A673 (cell line): ENCODE measurements at regions not wholly inside any gene's neighbourhood (a gene's known extent, or its start where the extent isn't known, plus 50 kb on each side); places are given as distances from the start of the nearest gene placed in this dataset.

Experiments
- BruUV-seq: library from RNA; stranded (reverse); fragments of 400-500 nt; replicated peaks from 2 replicates; lab custom pipeline; 2021; lab: Mats Ljungman, UMichigan
- CTCF ChIA-PET: fragments of 300-600 bp; sonication (Branson Sonifier 250); formaldehyde crosslinking; loops from one replicate; lab custom pipeline; 2022; ENCODE audit warnings: antibody characterized with exemption; lab: Charles Lee
- POLR2A ChIA-PET: fragments of 300-600 bp; sonication (Branson Sonifier 250); formaldehyde crosslinking; loops from one replicate; lab custom pipeline; 2022; ENCODE audit warnings: antibody characterized with exemption; ENCODE audit not compliant: low non-redundant PET; lab: Charles Lee
- DNase-seq: peaks from one replicate; pipeline ENCODE4 v3.0.0-alpha.2; 2015; ENCODE audit warnings: low spot score
- H3K27ac ChIP-seq: fragments of 200-600 bp; sonication (generic); 2 replicates; pipeline ENCODE4 v1.5.1; 2016; ENCODE audit warnings: mixed run types, low read depth, mild to moderate bottlenecking, mixed read lengths, antibody characterized with exemption, low read length; ENCODE audit not compliant: poor library complexity, severe bottlenecking
- H3K27me3 ChIP-seq: fragments of 200-600 bp; sonication (generic); replicated peaks from 2 replicates; pipeline ENCODE4 v1.6.1; 2017; ENCODE audit warnings: mixed run types, low read depth, mild to moderate bottlenecking, mixed read lengths, antibody characterized with exemption, low read length; ENCODE audit not compliant: insufficient read depth, poor library complexity
- H3K36me3 ChIP-seq: fragments of 200-600 bp; sonication (generic); 2 replicates; pipeline ENCODE4 v1.6.1; 2016; ENCODE audit warnings: mixed run types, mild to moderate bottlenecking, mixed read lengths, antibody characterized with exemption, low read length; ENCODE audit not compliant: insufficient read depth, poor library complexity, severe bottlenecking
- H3K4me1 ChIP-seq: fragments of 200-600 bp; sonication (generic); 2 replicates; pipeline ENCODE4 v1.6.1; 2017; ENCODE audit warnings: mixed run types, mild to moderate bottlenecking, mixed read lengths, antibody characterized with exemption, low read length; ENCODE audit not compliant: insufficient read depth, poor library complexity, severe bottlenecking
- H3K4me3 ChIP-seq: fragments of 200-600 bp; sonication (generic); 2 replicates; pipeline ENCODE4 v1.5.1; 2016; ENCODE audit warnings: low read depth, mixed run types, mild to moderate bottlenecking, mixed read lengths, low read length; ENCODE audit not compliant: poor library complexity, severe bottlenecking
- H3K9me3 ChIP-seq: fragments of 200-600 bp; sonication (generic); 2 replicates; pipeline ENCODE4 v1.6.1; 2016; ENCODE audit warnings: mixed run types, low read depth, mild to moderate bottlenecking, mixed read lengths, antibody characterized with exemption, low read length; ENCODE audit not compliant: poor library complexity, severe bottlenecking
- EZH2 ChIP-seq: fragments of 200-600 bp; sonication (generic); IDR thresholded peaks from 2 replicates; pipeline ENCODE4 v1.6.1; 2017; ENCODE audit warnings: borderline replicate concordance, low read depth, mild to moderate bottlenecking, mixed read lengths, antibody characterized with exemption, low read length; ENCODE audit not compliant: poor library complexity, severe bottlenecking
- intact Hi-C: fragments of 100-400 bp; cut with micrococcal nuclease; formaldehyde crosslinking; loops from one replicate; pipeline ENCODE4 v1.10.0; 2022; ENCODE audit not compliant: unreplicated experiment
- TF ChIP-seq, protein P1 (sequence below): fragments of 300-800, 200-600 bp; sonication (generic); conservative IDR thresholded peaks from 2 replicates; pipeline ENCODE4 v1.5.1; 2017; ENCODE audit warnings: low read depth, mild to moderate bottlenecking, antibody characterized with exemption, low read length, moderate library complexity, mixed read lengths

DNA sequence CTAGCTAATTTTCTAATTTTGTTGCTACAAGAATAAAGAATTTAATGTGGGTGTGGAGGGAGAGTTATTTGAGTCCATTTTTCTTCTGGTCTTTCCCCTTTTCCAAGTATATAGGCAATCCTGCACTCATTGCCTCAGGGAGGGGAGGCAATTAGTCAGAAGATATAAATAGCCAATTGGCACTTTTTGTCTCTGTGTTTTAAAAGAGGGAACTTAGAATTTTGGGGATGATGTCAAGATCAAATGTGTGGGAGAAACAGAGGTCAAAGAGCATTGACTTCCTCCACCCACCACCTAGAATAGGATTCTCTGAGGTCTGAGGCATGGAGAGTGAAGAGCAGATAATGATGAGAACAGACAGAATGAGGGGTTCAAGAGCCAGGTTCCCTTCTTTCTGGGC is 120.3 kb upstream of the ZC3H12C start:
- H3K4me3 ChIP-seq: no peak overlapping the region
- H3K9me3 ChIP-seq: no peaks in the 10 kb centered on the region
- CTCF ChIA-PET: no interaction called here
- intact Hi-C loops: no loop called here
- no peak for DNase-seq
- H3K36me3 ChIP-seq: no peaks in the 10 kb centered on the region
- POLR2A ChIA-PET: no interaction called here
- BruUV-seq: no TSS peak
- TF ChIP-seq EZH2: no peak
- TF ChIP-seq, protein P1, sequence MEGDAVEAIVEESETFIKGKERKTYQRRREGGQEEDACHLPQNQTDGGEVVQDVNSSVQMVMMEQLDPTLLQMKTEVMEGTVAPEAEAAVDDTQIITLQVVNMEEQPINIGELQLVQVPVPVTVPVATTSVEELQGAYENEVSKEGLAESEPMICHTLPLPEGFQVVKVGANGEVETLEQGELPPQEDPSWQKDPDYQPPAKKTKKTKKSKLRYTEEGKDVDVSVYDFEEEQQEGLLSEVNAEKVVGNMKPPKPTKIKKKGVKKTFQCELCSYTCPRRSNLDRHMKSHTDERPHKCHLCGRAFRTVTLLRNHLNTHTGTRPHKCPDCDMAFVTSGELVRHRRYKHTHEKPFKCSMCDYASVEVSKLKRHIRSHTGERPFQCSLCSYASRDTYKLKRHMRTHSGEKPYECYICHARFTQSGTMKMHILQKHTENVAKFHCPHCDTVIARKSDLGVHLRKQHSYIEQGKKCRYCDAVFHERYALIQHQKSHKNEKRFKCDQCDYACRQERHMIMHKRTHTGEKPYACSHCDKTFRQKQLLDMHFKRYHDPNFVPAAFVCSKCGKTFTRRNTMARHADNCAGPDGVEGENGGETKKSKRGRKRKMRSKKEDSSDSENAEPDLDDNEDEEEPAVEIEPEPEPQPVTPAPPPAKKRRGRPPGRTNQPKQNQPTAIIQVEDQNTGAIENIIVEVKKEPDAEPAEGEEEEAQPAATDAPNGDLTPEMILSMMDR: no peak
- peaks cover 49% of the 10 kb centered on the region for H3K4me1 ChIP-seq
- H3K27ac ChIP-seq: no peak overlapping the region
- no peaks in the 10 kb centered on the region for H3K27me3 ChIP-seq

DNA sequence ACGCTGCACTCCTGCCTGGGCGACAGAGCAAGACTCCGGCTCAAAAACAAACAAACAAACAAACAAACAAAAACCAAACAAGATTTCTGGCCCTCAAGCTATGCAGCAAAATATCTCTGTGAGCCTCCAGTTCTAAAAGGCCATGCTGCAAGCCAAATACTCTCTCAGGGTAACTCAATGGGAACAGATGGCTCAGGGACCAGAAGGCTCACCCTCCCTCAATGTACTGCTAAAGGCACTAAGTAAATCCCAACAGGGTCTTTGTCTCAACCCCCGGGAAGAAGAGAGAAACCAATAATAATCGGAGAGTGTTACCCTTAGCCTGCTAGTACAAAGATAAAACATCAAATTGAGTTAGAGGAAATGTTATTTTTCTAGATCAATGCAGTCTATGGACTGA is 119.7 kb upstream of the ZC3H12C start:
- no peak for DNase-seq
- intact Hi-C loops: no loop called here
- no peaks in the 10 kb centered on the region for H3K9me3 ChIP-seq
- H3K36me3 ChIP-seq: no peaks in the 10 kb centered on the region
- TF ChIP-seq EZH2: no peak
- TF ChIP-seq, protein P1: no peak
- H3K4me1 ChIP-seq: peaks cover 49% of the 10 kb centered on the region
- CTCF ChIA-PET: no interaction called here
- POLR2A ChIA-PET: no interaction called here
- H3K27me3 ChIP-seq: no peaks in the 10 kb centered on the region
- BruUV-seq: no TSS peak
- no peak overlapping the region for H3K27ac ChIP-seq
- no peak overlapping the region for H3K4me3 ChIP-seq

DNA sequence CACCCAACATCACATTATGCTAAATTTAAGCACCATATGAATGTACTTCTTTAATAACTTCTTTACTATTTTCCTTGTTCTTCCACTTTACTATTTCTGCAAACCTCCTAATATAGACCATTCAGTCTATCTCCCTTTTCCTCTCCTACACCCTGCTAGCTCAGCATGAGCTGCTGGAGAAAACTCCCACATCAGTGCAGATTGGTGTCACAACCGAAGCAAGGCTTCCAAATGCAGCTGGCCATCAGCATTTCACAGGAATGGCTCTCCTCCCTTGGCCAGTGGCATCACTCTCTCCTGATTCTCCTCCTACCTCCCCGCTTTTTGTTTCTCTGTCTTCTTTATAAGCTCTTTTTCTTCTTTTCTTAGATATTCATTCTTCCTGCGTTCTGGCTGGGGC is 118.7 kb upstream of the ZC3H12C start:
- intact Hi-C loops: no loop called here
- no TSS peak for BruUV-seq

More for the DNA sequence above, 118.7 kb upstream of the ZC3H12C start:
- Histone ChIP-seq H3K27me3 (no peaks in the 10 kb centered on the region), H3K9me3 (no peaks in the 10 kb centered on the region), H3K4me1 (peaks cover 46% of the 10 kb centered on the region), H3K4me3 (no peak overlapping the region), H3K27ac (no peak overlapping the region), H3K36me3 (no peaks in the 10 kb centered on the region)
- POLR2A ChIA-PET: interaction anchor here (0.6 kb wide), 2 partner anchors 65 to 166 kb away, joined by 7 to 12 read pairs; no protein-coding TSS in a partner anchor
- TF ChIP-seq, protein P1: no peak
- TF ChIP-seq EZH2: no peak
- no peak for DNase-seq
- CTCF ChIA-PET: no interaction called here
